BJ (cell line): ENCODE measurements at regions not wholly inside any gene's neighbourhood (a gene's known extent, or its start where the extent isn't known, plus 50 kb on each side); places are given as distances from the start of the nearest gene placed in this dataset.

Experiments used
- CTCF ChIA-PET: fragments of 350-600 bp; formaldehyde crosslinking; extraction: SDS; loops from one replicate; lab custom pipeline; 2021; ENCODE audit warnings: antibody characterized with exemption, inconsistent platforms; lab: Yijun Ruan, JAX
- POLR2A ChIA-PET: fragments of 300-600 bp; sonication (Branson Sonifier 250); formaldehyde crosslinking; extraction: SDS; loops from one replicate; lab custom pipeline; 2021; ENCODE audit warnings: antibody characterized with exemption; lab: Charles Lee
- DNase-seq: peaks from one replicate; pipeline ENCODE4 v3.0.0-alpha.2; 2011; ENCODE audit warnings: low read depth
- H3K27me3 ChIP-seq: 2 replicates; pipeline ENCODE4 v1.6.0; 2011; ENCODE audit warnings: low read length; ENCODE audit not compliant: control insufficient read depth, insufficient read depth
- H3K36me3 ChIP-seq: 2 replicates; pipeline ENCODE4 v1.5.1; 2011; ENCODE audit warnings: low read length; ENCODE audit not compliant: control insufficient read depth, insufficient read depth
- H3K4me3 ChIP-seq: 2 replicates; pipeline ENCODE4 v1.5.1; 2011; ENCODE audit warnings: low read depth, mild to moderate bottlenecking, control low read depth, low read length
- TF ChIP-seq, protein P1 (sequence below): IDR thresholded peaks from 2 replicates; pipeline ENCODE4 v1.5.1; 2011; ENCODE audit warnings: low read depth, mild to moderate bottlenecking, control low read depth, inconsistent platforms, low read length, moderate library complexity; ENCODE audit not compliant: insufficient read depth

DNA sequence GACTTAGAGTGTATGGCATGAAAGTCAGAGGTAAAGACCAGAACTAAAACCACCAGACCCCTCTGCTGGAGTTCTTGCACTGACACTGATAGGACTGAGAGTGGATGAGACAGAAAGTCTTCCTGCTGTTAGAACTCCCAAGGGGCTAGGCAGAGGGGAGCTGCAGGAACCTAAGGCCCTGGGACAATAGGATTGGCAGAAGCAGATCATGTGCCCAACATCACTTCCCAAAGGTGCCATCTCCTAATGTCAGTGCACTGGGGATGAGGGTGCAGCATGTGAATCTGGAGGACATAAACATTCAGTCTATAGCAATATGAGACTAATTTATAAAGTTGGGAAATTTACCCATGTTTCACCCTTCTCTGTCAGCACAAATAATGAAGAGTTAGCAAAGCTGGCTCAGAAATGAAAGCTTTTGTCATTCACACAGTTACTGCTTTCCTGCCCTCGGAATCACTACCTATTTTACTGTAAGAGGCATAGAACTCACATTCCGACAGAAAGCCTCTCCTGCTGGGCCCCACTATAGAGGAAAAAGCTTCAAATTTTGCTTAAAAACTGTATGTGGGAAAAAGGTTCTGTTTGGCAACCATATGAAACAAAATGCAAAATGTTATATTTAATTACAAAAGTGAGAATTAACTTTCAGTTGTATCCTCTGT is 49.9 kb upstream of the SSX2IP start:
- TF ChIP-seq, protein P1, sequence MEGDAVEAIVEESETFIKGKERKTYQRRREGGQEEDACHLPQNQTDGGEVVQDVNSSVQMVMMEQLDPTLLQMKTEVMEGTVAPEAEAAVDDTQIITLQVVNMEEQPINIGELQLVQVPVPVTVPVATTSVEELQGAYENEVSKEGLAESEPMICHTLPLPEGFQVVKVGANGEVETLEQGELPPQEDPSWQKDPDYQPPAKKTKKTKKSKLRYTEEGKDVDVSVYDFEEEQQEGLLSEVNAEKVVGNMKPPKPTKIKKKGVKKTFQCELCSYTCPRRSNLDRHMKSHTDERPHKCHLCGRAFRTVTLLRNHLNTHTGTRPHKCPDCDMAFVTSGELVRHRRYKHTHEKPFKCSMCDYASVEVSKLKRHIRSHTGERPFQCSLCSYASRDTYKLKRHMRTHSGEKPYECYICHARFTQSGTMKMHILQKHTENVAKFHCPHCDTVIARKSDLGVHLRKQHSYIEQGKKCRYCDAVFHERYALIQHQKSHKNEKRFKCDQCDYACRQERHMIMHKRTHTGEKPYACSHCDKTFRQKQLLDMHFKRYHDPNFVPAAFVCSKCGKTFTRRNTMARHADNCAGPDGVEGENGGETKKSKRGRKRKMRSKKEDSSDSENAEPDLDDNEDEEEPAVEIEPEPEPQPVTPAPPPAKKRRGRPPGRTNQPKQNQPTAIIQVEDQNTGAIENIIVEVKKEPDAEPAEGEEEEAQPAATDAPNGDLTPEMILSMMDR = no peak
- Histone ChIP-seq H3K27me3 (no peaks in the 10 kb centered on the region), H3K4me3 (no peak overlapping the region), H3K36me3 (no peaks in the 10 kb centered on the region)
- CTCF ChIA-PET = interaction anchor here (0.9 to 1.6 kb wide), 5 partner anchors 10 to 20 kb away, joined by 3 to 5 read pairs (median 3); no protein-coding TSS in a partner anchor
- no peak for DNase-seq
- POLR2A ChIA-PET = no interaction called here
